ENCODE measurements at regions not wholly inside any gene's neighbourhood (a gene's known extent, or its start where the extent isn't known, plus 50 kb on each side); places are given as distances from the start of the nearest gene placed in this dataset.

GRCh38 chr15:35843498-35843897 is 297.5 kb upstream of the DPH6 start:
- H3K4me3 Mint-ChIP-seq: no peak overlapping the region
- no peaks in the 10 kb centered on the region for H3K27me3 Mint-ChIP-seq (ENCODE audit: low read depth, poor library complexity)
- DNase-seq: no peak
- peaks cover 46% of the 10 kb centered on the region for H3K4me1 Mint-ChIP-seq
- TF ChIP-seq CTCF (IDR thresholded peaks at IDR 0.05): no peak
- H3K36me3 Mint-ChIP-seq (ENCODE audit: low read depth): no peaks in the 10 kb centered on the region
- no peak overlapping the region for H3K27ac Mint-ChIP-seq
- no peaks in the 10 kb centered on the region for H3K9me3 Mint-ChIP-seq

- Mint-ChIP-seq H3K36me3 (ENCODE audit: low read depth) (no peaks in the 10 kb centered on the region), H3K9me3 (no peaks in the 10 kb centered on the region), H3K4me1 (no peaks in the 10 kb centered on the region), H3K4me3 (no peak overlapping the region), H3K27ac (no peak overlapping the region), H3K27me3 (ENCODE audit: low read depth, poor library complexity) (no peaks in the 10 kb centered on the region)
- DNase-seq: no peak
- no peak for TF ChIP-seq CTCF (IDR thresholded peaks at IDR 0.05)
Measured at GRCh38 chr15:35850284-35850683, 304.3 kb upstream of the DPH6 start.

- Mint-ChIP-seq H3K4me1 (no peaks in the 10 kb centered on the region), H3K9me3 (no peaks in the 10 kb centered on the region), H3K36me3 (ENCODE audit: low read depth) (no peaks in the 10 kb centered on the region), H3K27ac (no peak overlapping the region), H3K4me3 (no peak overlapping the region), H3K27me3 (ENCODE audit: low read depth, poor library complexity) (no peaks in the 10 kb centered on the region)
- DNase-seq: no peak
- no peak for TF ChIP-seq CTCF (IDR thresholded peaks at IDR 0.05)
Measured at GRCh38 chr15:35851491-35851890, 305.5 kb upstream of the DPH6 start.

GRCh38 chr15:35852818-35853624 is 307.1 kb upstream of the DPH6 start:
- DNase-seq: no peak
- Mint-ChIP-seq H3K27ac (no peak overlapping the region), H3K4me1 (no peaks in the 10 kb centered on the region), H3K9me3 (no peaks in the 10 kb centered on the region), H3K36me3 (ENCODE audit: low read depth) (no peaks in the 10 kb centered on the region), H3K4me3 (no peak overlapping the region), H3K27me3 (ENCODE audit: low read depth, poor library complexity) (no peaks in the 10 kb centered on the region)
- TF ChIP-seq CTCF (IDR thresholded peaks at IDR 0.05): no peak

GRCh38 chr15:35854316-35854715 is 308.4 kb upstream of the DPH6 start:
- Mint-ChIP-seq H3K9me3 (no peaks in the 10 kb centered on the region), H3K4me1 (peaks cover 7% of the 10 kb centered on the region), H3K36me3 (ENCODE audit: low read depth) (no peaks in the 10 kb centered on the region), H3K27me3 (ENCODE audit: low read depth, poor library complexity) (no peaks in the 10 kb centered on the region), H3K4me3 (no peak overlapping the region), H3K27ac (peak overlapping the region; percentile 18)
- no peak for TF ChIP-seq CTCF (IDR thresholded peaks at IDR 0.05)
- no peak for DNase-seq
